Panc1 (cell line): ENCODE measurements at regions not wholly inside any gene's neighbourhood (a gene's known extent, or its start where the extent isn't known, plus 50 kb on each side); places are given as distances from the start of the nearest gene placed in this dataset.

Experiments used
- ATAC-seq: fragments of 200-7000 bp; cut with Tn5 transposase; 2 replicates; pipeline ENCODE4 v1.9.1; 2020; ENCODE audit warnings: mild to moderate bottlenecking, moderate library complexity
- BruUV-seq: library from RNA; stranded (reverse); fragments of 400-500 nt; replicated peaks from 2 replicates; lab custom pipeline; 2021; lab: Mats Ljungman, UMichigan
- CTCF ChIA-PET: fragments of 300-600 bp; sonication (Branson Sonifier 250); formaldehyde crosslinking; loops from one replicate; lab custom pipeline; 2022; ENCODE audit warnings: antibody characterized with exemption; lab: Charles Lee
- POLR2A ChIA-PET: fragments of 300-600 bp; sonication (Branson Sonifier 250); formaldehyde crosslinking; loops from one replicate; lab custom pipeline; 2022; ENCODE audit warnings: antibody characterized with exemption; lab: Charles Lee
- DNase-seq: peaks from one replicate; pipeline ENCODE4 v3.0.0-alpha.2; 2010; ENCODE audit warnings: low read depth, low spot score
- H3K27ac ChIP-seq: 2 replicates; pipeline ENCODE4 v1.5.1; 2011; ENCODE audit warnings: mild to moderate bottlenecking, low read length, inconsistent platforms
- H3K27me3 ChIP-seq: fragments of 200-500 bp; sonication (Bioruptor generic); 2 replicates; pipeline ENCODE4 v1.6.0; 2014; ENCODE audit warnings: low read length, inconsistent platforms; ENCODE audit not compliant: control insufficient read depth, insufficient read depth
- H3K36me3 ChIP-seq: fragments of 200-500 bp; sonication (Bioruptor generic); 2 replicates; pipeline ENCODE4 v1.5.1; 2014; ENCODE audit warnings: inconsistent platforms, mild to moderate bottlenecking, low read length, moderate library complexity; ENCODE audit not compliant: control insufficient read depth, insufficient read depth
- H3K4me1 ChIP-seq: 2 replicates; pipeline ENCODE4 v1.5.1; 2011; ENCODE audit warnings: inconsistent platforms, mild to moderate bottlenecking, low read length, moderate library complexity; ENCODE audit not compliant: control insufficient read depth, insufficient read depth
- H3K4me3 ChIP-seq, 2 experiments: 2 replicates each; pipeline ENCODE4 v1.5.1; 2011 to 2012; ENCODE audit warnings: low read depth in 2 of 2, low read length in 2 of 2, mild to moderate bottlenecking in 2 of 2, inconsistent platforms in 1 of 2, moderate library complexity in 1 of 2
- H3K9me3 ChIP-seq: fragments of 200-500 bp; sonication (Bioruptor generic); 2 replicates; pipeline ENCODE4 v1.5.1; 2014; ENCODE audit warnings: low read depth, mild to moderate bottlenecking, inconsistent platforms, low read length, moderate library complexity; ENCODE audit not compliant: control insufficient read depth, insufficient read depth
- POLR2AphosphoS5 ChIP-seq: IDR thresholded peaks from 2 replicates; pipeline ENCODE4 v1.6.1; 2012; ENCODE audit warnings: mild to moderate bottlenecking, low read depth, low read length, moderate library complexity
- SIN3A ChIP-seq: IDR thresholded peaks from 2 replicates; pipeline ENCODE4 v1.6.1; 2012; ENCODE audit warnings: low read depth, mild to moderate bottlenecking, low read length, moderate library complexity, borderline replicate concordance; ENCODE audit not compliant: insufficient read depth
- TCF7L2 ChIP-seq: IDR thresholded peaks from 2 replicates; pipeline ENCODE4 v1.6.1; 2011; ENCODE audit warnings: mild to moderate bottlenecking, low read depth, low read length, inconsistent platforms
- in situ Hi-C: cut with HindIII; loops from 2 replicates; pipeline ENCODE4 v1.10.0; 2016; ENCODE audit warnings: low sequenced_read_pairs, low pct_unique_long_range_greater_than_20kb
- intact Hi-C: fragments of 100-400 bp; cut with micrococcal nuclease; formaldehyde crosslinking; loops from one replicate; pipeline ENCODE4 v1.10.0; 2022; ENCODE audit not compliant: unreplicated experiment
- TF ChIP-seq, protein P1 (sequence below), 2 experiments: IDR thresholded peaks; 2 replicates each; pipeline ENCODE4 v1.6.1; 2011 to 2012; ENCODE audit warnings: low read depth in 2 of 2, control low read depth in 1 of 2, low read length in 1 of 2, mild to moderate bottlenecking in 1 of 2, moderate library complexity in 1 of 2; ENCODE audit not compliant: insufficient read depth in 1 of 2
- TF ChIP-seq, protein P2 (sequence below): fragments of 450-650 bp; IDR thresholded peaks from 2 replicates; pipeline ENCODE4 v1.5.1; 2017; ENCODE audit warnings: mild to moderate bottlenecking

- Histone ChIP-seq H3K27me3 (no peaks in the 10 kb centered on the region), H3K4me3 (no peak overlapping the region), H3K9me3 (no peaks in the 10 kb centered on the region), H3K4me1 (no peaks in the 10 kb centered on the region), H3K27ac (no peak overlapping the region), H3K36me3 (no peaks in the 10 kb centered on the region)
- POLR2A ChIA-PET, result no interaction called here
- no peak for DNase-seq
- in situ Hi-C loops (no loop called here), intact Hi-C loops (no loop called here)
- ATAC-seq, result no peak
- CTCF ChIA-PET, result no interaction called here
- no TSS peak for BruUV-seq
- TF ChIP-seq TCF7L2 (no peak), POLR2AphosphoS5 (no peak), SIN3A (no peak)
- TF ChIP-seq, protein P1, sequence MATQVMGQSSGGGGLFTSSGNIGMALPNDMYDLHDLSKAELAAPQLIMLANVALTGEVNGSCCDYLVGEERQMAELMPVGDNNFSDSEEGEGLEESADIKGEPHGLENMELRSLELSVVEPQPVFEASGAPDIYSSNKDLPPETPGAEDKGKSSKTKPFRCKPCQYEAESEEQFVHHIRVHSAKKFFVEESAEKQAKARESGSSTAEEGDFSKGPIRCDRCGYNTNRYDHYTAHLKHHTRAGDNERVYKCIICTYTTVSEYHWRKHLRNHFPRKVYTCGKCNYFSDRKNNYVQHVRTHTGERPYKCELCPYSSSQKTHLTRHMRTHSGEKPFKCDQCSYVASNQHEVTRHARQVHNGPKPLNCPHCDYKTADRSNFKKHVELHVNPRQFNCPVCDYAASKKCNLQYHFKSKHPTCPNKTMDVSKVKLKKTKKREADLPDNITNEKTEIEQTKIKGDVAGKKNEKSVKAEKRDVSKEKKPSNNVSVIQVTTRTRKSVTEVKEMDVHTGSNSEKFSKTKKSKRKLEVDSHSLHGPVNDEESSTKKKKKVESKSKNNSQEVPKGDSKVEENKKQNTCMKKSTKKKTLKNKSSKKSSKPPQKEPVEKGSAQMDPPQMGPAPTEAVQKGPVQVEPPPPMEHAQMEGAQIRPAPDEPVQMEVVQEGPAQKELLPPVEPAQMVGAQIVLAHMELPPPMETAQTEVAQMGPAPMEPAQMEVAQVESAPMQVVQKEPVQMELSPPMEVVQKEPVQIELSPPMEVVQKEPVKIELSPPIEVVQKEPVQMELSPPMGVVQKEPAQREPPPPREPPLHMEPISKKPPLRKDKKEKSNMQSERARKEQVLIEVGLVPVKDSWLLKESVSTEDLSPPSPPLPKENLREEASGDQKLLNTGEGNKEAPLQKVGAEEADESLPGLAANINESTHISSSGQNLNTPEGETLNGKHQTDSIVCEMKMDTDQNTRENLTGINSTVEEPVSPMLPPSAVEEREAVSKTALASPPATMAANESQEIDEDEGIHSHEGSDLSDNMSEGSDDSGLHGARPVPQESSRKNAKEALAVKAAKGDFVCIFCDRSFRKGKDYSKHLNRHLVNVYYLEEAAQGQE (IDR thresholded peaks at IDR 0.05; ENCODE audit: insufficient read depth in 1 of 2, low read depth in 2 of 2, low read length in 1 of 2), result no peak
- TF ChIP-seq, protein P2, sequence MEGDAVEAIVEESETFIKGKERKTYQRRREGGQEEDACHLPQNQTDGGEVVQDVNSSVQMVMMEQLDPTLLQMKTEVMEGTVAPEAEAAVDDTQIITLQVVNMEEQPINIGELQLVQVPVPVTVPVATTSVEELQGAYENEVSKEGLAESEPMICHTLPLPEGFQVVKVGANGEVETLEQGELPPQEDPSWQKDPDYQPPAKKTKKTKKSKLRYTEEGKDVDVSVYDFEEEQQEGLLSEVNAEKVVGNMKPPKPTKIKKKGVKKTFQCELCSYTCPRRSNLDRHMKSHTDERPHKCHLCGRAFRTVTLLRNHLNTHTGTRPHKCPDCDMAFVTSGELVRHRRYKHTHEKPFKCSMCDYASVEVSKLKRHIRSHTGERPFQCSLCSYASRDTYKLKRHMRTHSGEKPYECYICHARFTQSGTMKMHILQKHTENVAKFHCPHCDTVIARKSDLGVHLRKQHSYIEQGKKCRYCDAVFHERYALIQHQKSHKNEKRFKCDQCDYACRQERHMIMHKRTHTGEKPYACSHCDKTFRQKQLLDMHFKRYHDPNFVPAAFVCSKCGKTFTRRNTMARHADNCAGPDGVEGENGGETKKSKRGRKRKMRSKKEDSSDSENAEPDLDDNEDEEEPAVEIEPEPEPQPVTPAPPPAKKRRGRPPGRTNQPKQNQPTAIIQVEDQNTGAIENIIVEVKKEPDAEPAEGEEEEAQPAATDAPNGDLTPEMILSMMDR, result no peak
Observed at GRCh38 chr10:78923647-78924318, 145.0 kb upstream of the ZMIZ1 start.

DNA sequence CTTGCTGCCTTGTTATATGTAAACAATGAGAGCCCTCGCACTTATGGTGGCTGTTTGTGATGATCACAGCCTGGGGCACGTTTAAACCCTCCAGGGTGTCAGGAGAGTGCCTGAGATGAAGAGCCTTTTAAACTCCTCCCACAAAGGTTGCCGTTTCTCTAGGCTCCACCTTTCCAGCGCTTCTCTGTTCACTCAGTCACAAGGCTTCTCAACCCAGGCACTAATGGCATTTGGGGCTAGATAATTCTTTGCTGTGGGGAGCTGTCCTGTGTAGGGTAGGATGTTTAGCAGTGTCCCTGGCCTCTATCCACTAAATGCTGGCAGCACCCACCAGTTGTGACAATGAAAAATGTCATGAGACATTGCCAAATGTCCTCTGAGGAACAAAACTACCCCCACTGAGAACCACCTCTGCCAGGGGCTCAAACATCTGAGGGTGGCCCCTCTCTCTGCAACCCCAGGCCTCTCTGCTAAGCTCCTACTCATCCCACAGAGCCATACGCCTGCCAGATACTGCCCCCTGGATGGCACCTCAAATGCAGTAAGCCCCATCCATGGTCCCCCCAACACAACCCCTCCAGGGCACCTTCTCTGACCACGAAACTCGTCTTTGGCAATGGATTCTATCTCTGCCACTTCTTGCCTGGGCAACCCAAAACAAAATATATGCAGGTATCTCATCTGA is 144.3 kb upstream of the ZMIZ1 start:
- no peak for DNase-seq
- H3K4me1 ChIP-seq, result no peaks in the 10 kb centered on the region
- intact Hi-C loops, result no loop called here

More for the DNA sequence above, 144.3 kb upstream of the ZMIZ1 start:
- no TSS peak for BruUV-seq
- Histone ChIP-seq H3K27me3 (no peaks in the 10 kb centered on the region), H3K9me3 (no peaks in the 10 kb centered on the region), H3K36me3 (no peaks in the 10 kb centered on the region), H3K27ac (no peak overlapping the region), H3K4me3 (no peak overlapping the region)
- ChIA-PET POLR2A (no interaction called here), CTCF (no interaction called here)
- no peak for ATAC-seq
- no peak for TF ChIP-seq POLR2AphosphoS5
- no peak for TF ChIP-seq TCF7L2
- TF ChIP-seq, protein P1 (IDR thresholded peaks at IDR 0.05; ENCODE audit: insufficient read depth in 1 of 2, low read depth in 2 of 2, low read length in 1 of 2), result no peak
- TF ChIP-seq SIN3A, result no peak
- TF ChIP-seq, protein P2, result no peak
- in situ Hi-C loops, result no loop called here
